Naive thymus-derived CD8-positive, alpha-beta T cell (primary cell): ENCODE measurements at regions not wholly inside any gene's neighbourhood (a gene's known extent, or its start where the extent isn't known, plus 50 kb on each side); places are given as distances from the start of the nearest gene placed in this dataset.

Experiments used
- ATAC-seq, 2 donors: fragments of 150-1000 bp; cut with Tn5 transposase in 1 of 2; sonication (Bioruptor Pico), chemical (Tn5 transposase) in 1 of 2; 1 replicate in 1 of 2; 2 replicates in 1 of 2; pipeline ENCODE4 v1.10.0; 2021; ENCODE audit warnings: mild to moderate bottlenecking in 2 of 2, moderate library complexity in 2 of 2
- POLR2A ChIA-PET: fragments of 350-600 bp; sonication (Branson Sonifier 250); formaldehyde crosslinking; loops from one replicate; lab custom pipeline; 2021; ENCODE audit warnings: antibody characterized with exemption; lab: Charles Lee
- DNase-seq, 10 donors: peaks; one replicate each; pipeline versions ENCODE4 v3.0.0 to v3.0.0-alpha.2; 2020 to 2022
- H3K27ac Mint-ChIP-seq, 10 donors: one replicate each; pipeline ENCODE4 v1.8.0; 2020 to 2022; ENCODE audit warnings: mild to moderate bottlenecking in 10 of 10, mixed read lengths in 10 of 10, moderate library complexity in 4 of 10, inconsistent platforms in 1 of 10
- H3K27me3 Mint-ChIP-seq, 5 donors: one replicate each; pipeline ENCODE4 v1.8.0; 2021 to 2022; ENCODE audit warnings: mixed read lengths in 5 of 5
- H3K36me3 Mint-ChIP-seq, 3 donors: one replicate each; pipeline ENCODE4 v1.8.0; 2020 to 2022; ENCODE audit warnings: mixed read lengths in 3 of 3, mild to moderate bottlenecking in 2 of 3, inconsistent platforms in 1 of 3
- H3K4me1 Mint-ChIP-seq, 4 donors: one replicate each; pipeline ENCODE4 v1.8.0; 2021 to 2022; ENCODE audit warnings: mixed read lengths in 4 of 4
- H3K4me3 Mint-ChIP-seq, 10 donors: one replicate each; pipeline ENCODE4 v1.8.0; 2020 to 2022; ENCODE audit warnings: mild to moderate bottlenecking in 10 of 10, mixed read lengths in 10 of 10, moderate library complexity in 6 of 10, inconsistent platforms in 1 of 10
- H3K9me3 Mint-ChIP-seq, 9 donors: one replicate each; pipeline ENCODE4 v1.8.0; 2020 to 2022; ENCODE audit warnings: mixed read lengths in 9 of 9, mild to moderate bottlenecking in 3 of 9, inconsistent platforms in 1 of 9, moderate library complexity in 1 of 9

DNA sequence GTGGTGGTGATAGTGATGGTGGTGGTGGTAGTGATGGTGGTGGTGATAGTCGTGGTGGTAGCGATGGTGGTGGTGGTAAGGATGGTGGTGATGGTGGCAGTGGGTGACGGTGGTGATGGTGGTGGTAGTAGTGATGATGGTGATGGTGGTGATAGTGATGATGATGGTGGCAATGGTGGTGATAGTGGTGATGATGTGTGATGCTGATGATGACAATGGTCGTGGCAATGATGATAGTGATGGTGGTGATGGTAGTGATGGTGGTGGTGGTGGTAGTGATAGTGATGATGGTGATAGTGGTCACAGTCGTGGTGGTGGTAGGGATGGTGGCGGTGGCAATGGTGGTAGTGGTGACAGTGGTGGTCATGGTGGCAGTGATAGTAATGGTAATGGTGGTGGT lies 243.9 kb upstream of the RAB6C start:
- Mint-ChIP-seq H3K4me1 (peaks cover 0 to 4% (median 0%) of the 10 kb centered on the region in 4 donors), H3K36me3 (no peaks in the 10 kb centered on the region), H3K9me3 (no peaks in the 10 kb centered on the region), H3K27me3 (peaks cover 0 to 9% (median 0%) of the 10 kb centered on the region in 5 donors), H3K4me3 (no peak overlapping the region), H3K27ac (no peak overlapping the region)
- POLR2A ChIA-PET: no interaction called here
- DNase-seq (no peak), ATAC-seq (no peak)

DNA sequence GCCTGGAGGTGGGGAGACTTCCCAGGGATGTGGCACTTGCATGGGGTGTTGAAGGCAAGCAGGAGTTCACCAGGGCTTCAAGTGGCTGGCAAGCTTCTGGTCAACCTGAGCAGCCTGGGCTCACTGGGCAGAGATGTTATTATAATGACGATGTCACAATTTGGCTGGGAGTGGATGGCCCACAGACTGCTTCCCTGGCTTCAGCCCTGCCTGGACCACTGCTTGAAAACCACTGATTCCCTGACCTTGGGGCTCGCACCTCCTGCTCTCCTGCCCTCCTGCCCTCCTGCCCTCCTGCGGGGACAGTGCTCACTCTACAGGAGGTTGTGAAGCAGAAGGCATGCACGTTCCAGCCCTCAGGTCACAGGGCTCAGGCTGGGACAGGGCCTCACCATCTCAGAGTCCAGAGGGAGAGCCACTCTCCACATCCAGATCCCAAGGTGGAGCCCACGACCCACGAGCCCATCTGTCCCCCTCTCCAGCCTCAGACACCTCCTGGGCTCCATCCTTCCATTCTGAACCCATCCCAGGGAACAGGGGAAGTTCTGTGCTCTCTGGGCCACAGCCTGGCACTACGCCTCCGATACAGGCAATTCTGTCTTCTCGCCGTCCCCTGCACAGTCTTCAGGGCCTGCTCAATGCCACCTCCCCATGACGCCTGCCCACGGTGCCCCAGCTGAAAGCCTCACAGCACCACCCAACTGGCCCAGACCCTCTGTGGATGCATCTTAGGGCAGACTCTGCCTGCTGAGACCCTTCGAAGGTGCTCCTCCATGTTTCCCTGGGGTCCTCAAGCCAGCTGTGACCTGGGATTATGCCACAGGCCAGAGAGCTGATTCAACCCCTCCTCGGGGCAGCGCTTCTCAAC lies 241.6 kb upstream of the RAB6C start:
- H3K36me3 Mint-ChIP-seq: no peaks in the 10 kb centered on the region
- ATAC-seq: no peak
- no peak overlapping the region for H3K4me3 Mint-ChIP-seq
- POLR2A ChIA-PET: no interaction called here
- no peaks in the 10 kb centered on the region for H3K9me3 Mint-ChIP-seq
- peaks cover 0 to 4% (median 0%) of the 10 kb centered on the region in 4 donors for H3K4me1 Mint-ChIP-seq
- DNase-seq: no peak
- peaks cover 0 to 15% (median 0%) of the 10 kb centered on the region in 5 donors for H3K27me3 Mint-ChIP-seq
- no peak overlapping the region for H3K27ac Mint-ChIP-seq

DNA sequence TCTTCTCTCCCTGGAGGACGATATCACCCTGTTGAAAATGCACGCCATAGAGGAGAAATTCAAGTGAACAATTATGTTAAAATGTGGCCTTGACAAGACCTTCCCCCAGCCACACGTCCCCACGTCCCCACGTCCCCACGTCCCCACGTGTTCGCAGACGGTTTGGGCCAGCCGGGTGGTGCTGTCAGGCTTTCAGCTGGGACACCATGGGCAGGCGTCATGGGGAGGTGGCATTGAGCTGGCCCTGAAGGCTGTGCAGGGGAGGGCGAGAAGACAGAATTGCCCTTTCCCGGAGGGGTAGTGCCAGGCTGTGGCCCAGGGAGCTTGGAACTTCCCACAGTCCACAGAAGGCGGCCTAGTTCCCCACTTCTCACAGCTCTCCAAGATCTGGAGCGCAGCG lies 240.7 kb upstream of the RAB6C start:
- no peak for DNase-seq
- H3K36me3 Mint-ChIP-seq: no peaks in the 10 kb centered on the region

DNA sequence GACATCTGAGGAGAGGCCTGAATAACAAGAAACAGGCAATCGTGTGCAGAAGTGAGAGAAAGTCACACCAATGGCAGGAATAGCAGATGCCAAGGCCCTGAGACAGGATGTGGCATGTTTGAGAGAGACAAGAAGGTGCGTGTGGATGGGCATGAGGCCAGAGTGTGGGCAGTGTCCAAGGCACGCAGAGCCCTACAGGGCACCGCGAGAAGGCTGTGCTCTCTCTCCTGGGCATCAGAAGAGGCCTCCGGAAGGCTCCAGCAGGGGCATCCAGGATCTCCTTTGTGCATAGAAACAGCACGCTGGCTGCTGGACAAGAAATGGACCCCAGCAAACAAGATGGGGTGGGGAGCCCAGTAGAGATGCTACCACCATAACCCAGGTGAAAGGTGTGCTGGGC lies 239.0 kb upstream of the RAB6C start:
- POLR2A ChIA-PET: no interaction called here
- Mint-ChIP-seq H3K36me3 (no peaks in the 10 kb centered on the region), H3K27ac (no peak overlapping the region), H3K9me3 (no peaks in the 10 kb centered on the region), H3K4me3 (no peak overlapping the region), H3K27me3 (peaks cover 0 to 15% (median 0%) of the 10 kb centered on the region in 5 donors), H3K4me1 (peaks cover 0 to 4% (median 0%) of the 10 kb centered on the region in 4 donors)
- no peak for ATAC-seq
- DNase-seq: no peak

More for the DNA sequence above, 240.7 kb upstream of the RAB6C start:
- H3K9me3 Mint-ChIP-seq: no peaks in the 10 kb centered on the region
- H3K4me3 Mint-ChIP-seq: no peak overlapping the region
- ATAC-seq: no peak
- H3K27ac Mint-ChIP-seq: no peak overlapping the region
- H3K4me1 Mint-ChIP-seq: peaks cover 0 to 4% (median 0%) of the 10 kb centered on the region in 4 donors
- peaks cover 0 to 15% (median 0%) of the 10 kb centered on the region in 5 donors for H3K27me3 Mint-ChIP-seq
- POLR2A ChIA-PET: no interaction called here

DNA sequence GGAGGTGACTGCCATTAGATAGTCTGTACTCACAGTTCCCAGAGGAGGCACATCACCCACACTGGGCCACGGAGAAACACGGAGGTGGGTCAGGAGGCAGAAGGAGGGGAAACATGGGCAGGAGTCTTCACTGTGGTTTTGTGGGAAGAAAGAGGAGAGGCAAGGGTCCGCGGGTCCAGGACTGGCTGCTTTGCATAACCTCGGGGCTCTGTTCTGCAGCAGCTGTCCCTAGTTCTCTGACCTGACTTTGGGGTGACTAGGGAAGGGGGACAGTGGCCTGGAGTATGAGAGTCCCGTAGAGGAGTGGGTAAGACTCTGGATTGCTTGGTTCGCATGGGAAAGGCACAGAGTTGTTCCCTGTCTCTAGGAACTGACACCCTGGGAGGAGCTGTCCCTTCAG lies 238.3 kb upstream of the RAB6C start:
- POLR2A ChIA-PET: no interaction called here
- H3K9me3 Mint-ChIP-seq: peaks cover 0 to 6% (median 0%) of the 10 kb centered on the region in 9 donors
- H3K4me3 Mint-ChIP-seq: no peak overlapping the region
- peaks cover 0 to 15% (median 0%) of the 10 kb centered on the region in 5 donors for H3K27me3 Mint-ChIP-seq
- no peak for ATAC-seq
- H3K36me3 Mint-ChIP-seq: no peaks in the 10 kb centered on the region
- peaks cover 0 to 4% (median 0%) of the 10 kb centered on the region in 4 donors for H3K4me1 Mint-ChIP-seq
- DNase-seq: no peak
- H3K27ac Mint-ChIP-seq: no peak overlapping the region

DNA sequence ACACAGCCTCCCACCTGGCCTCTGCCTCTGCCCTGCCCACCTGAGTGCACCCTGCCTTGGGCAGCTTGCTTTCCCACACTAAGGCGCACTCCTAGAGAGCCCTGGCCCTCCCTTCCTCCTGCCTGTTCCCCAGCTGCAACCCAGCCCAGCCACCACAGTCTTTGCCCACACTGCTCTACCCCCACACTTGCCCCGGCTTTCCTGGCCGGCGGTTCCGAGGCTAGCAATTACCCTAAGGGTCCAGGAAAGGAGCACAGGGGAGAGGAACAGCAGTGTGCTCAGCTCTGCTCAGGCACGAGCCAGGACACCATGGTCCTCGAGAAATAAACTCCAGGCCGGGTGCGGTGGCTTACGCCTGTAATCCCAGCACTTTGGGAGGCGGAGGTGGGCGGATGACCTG lies 237.8 kb upstream of the RAB6C start:
- no peak for ATAC-seq
- POLR2A ChIA-PET: no interaction called here
- no peak overlapping the region for H3K27ac Mint-ChIP-seq

DNA sequence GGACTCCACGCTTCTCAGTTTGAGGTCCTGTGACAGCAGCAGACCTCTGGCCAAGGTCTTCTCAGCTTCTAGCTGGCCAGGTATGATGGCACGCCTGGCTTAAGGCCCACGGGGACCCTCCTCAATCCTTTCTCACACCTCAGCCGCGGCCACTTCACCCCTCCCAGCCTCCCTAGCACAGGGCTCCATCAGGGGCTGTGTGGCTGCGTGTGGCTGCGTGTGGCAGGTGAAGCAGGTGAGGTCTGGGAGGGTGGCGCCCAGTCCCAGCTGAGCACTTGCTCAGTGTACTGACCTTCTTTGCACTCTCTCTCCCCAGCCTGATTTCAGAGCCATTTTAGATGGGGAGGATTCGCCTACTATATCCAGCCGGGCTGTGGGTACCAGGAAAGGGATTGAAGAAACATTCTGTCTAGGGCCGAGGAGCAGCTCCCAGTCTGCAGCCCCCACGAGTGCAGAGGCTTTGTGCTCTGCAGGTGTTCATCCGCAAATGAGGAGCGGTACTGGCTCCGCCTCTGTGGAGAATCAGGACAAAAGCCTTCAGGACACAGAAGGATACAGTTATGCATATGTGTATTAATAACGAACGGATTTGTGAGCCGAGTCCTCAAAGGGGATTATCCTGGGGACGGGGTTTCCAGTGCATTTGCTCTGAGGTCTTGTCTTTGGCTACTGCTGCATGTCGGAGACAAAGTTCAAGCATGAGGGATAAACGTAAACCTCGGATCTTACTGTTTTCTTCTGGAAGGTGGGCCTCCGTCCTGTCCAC lies 236.9 kb upstream of the RAB6C start:
- H3K27me3 Mint-ChIP-seq: peaks cover 0 to 15% (median 0%) of the 10 kb centered on the region in 5 donors
- ATAC-seq (no peak), DNase-seq (no peak)
- POLR2A ChIA-PET: no interaction called here
- H3K4me1 Mint-ChIP-seq: peaks cover 0 to 4% (median 0%) of the 10 kb centered on the region in 4 donors
- no peak overlapping the region for H3K27ac Mint-ChIP-seq
- no peaks in the 10 kb centered on the region for H3K36me3 Mint-ChIP-seq
- H3K4me3 Mint-ChIP-seq: no peak overlapping the region
- H3K9me3 Mint-ChIP-seq: peaks cover 0 to 7% (median 0%) of the 10 kb centered on the region in 9 donors

More for the DNA sequence above, 237.8 kb upstream of the RAB6C start:
- no peak for DNase-seq
- H3K36me3 Mint-ChIP-seq: no peaks in the 10 kb centered on the region
- peaks cover 0 to 7% (median 0%) of the 10 kb centered on the region in 9 donors for H3K9me3 Mint-ChIP-seq
- H3K4me1 Mint-ChIP-seq: peaks cover 0 to 4% (median 0%) of the 10 kb centered on the region in 4 donors
- peaks cover 0 to 15% (median 0%) of the 10 kb centered on the region in 5 donors for H3K27me3 Mint-ChIP-seq
- no peak overlapping the region for H3K4me3 Mint-ChIP-seq

DNA sequence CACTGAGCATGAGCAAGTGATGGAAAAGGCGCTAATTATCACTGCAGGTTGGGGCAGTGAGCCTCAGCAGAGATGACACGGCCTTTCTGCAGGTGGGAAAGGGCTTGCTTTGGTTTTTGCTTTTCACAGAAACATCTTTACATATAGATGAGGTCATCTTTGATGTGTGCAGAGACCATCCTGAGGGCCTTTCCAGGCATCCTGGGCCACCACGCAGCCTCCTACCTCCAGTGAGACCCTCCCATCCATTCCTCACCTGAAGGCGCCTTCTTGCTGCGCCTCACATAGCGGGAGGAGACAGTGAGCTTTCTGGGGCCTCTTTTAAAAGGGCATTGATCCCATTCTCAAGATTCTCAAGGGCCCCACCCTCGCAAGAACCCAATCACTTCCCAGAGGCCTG lies 235.3 kb upstream of the RAB6C start:
- H3K9me3 Mint-ChIP-seq: peaks cover 0 to 7% (median 0%) of the 10 kb centered on the region in 9 donors
- POLR2A ChIA-PET: no interaction called here

DNA sequence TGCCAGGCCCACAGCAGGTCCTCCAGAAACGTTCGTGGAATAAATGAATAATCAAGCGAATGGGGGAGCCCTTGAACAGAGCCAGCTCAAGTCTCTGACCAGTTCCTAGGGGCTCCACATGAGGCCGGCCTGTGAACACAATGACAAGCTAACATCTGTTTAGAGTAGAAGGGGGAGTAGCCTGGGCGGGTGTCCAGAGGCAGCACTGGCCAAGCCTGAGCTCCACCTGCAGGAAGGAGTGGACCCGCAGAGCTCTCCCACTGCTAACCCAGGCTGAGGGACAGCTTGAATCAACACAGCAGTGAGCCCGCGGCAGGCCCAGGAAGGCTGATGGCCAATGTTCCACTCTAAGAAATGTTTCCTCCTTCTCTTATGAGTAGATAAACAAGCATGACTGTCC lies 234.8 kb upstream of the RAB6C start:
- peaks cover 0 to 4% (median 0%) of the 10 kb centered on the region in 4 donors for H3K4me1 Mint-ChIP-seq
- no peak overlapping the region for H3K27ac Mint-ChIP-seq
- ATAC-seq (no peak), DNase-seq (no peak)
- POLR2A ChIA-PET: no interaction called here
- peaks cover 0 to 7% (median 0%) of the 10 kb centered on the region in 9 donors for H3K9me3 Mint-ChIP-seq
- H3K4me3 Mint-ChIP-seq: no peak overlapping the region
- H3K36me3 Mint-ChIP-seq: no peaks in the 10 kb centered on the region
- H3K27me3 Mint-ChIP-seq: peaks cover 0 to 20% (median 3%) of the 10 kb centered on the region in 5 donors

More for the DNA sequence above, 235.3 kb upstream of the RAB6C start:
- DNase-seq (no peak), ATAC-seq (no peak)
- no peaks in the 10 kb centered on the region for H3K36me3 Mint-ChIP-seq
- peaks cover 0 to 18% (median under 1%) of the 10 kb centered on the region in 5 donors for H3K27me3 Mint-ChIP-seq
- H3K4me1 Mint-ChIP-seq: peaks cover 0 to 4% (median 0%) of the 10 kb centered on the region in 4 donors
- H3K4me3 Mint-ChIP-seq: no peak overlapping the region
- H3K27ac Mint-ChIP-seq: no peak overlapping the region

DNA sequence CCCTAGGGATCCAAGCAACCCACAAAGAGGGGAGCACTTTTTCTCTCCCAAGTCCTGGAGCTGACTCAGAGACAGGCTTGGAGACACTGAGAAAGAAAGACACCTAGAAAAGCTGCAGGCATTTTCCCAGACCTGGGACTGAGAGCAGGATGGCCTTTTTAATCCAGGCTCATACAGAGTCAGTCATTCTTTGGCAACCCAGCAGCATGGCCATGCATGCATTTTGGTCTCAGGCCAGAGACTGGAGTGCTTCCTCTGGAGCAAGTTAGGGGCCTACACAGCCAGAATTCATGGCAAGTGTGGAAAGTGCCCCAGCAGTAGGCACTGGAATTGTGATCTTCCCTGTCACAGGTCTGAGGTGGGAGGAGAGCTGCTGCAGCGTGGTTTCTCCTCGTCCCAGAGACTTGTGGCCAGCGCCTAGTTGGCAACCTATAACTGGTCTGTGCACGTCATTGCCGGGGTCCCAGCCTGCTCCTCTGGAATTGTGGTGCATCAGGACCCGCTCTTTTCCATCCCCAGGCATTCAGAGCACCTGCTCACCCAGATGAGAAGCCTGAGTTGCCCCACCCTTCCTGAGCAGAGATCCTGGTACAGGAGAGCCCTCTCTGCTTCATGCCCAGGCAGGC lies 231.9 kb upstream of the RAB6C start:
- no peak for DNase-seq
- H3K36me3 Mint-ChIP-seq: no peaks in the 10 kb centered on the region
- POLR2A ChIA-PET: no interaction called here
- H3K9me3 Mint-ChIP-seq: peaks cover 0 to 7% (median 0%) of the 10 kb centered on the region in 9 donors
- no peak for ATAC-seq
- no peaks in the 10 kb centered on the region for H3K4me1 Mint-ChIP-seq
- H3K4me3 Mint-ChIP-seq: no peak overlapping the region
- H3K27ac Mint-ChIP-seq: no peak overlapping the region
- H3K27me3 Mint-ChIP-seq: peaks cover 0 to 9% (median 1%) of the 10 kb centered on the region in 5 donors

DNA sequence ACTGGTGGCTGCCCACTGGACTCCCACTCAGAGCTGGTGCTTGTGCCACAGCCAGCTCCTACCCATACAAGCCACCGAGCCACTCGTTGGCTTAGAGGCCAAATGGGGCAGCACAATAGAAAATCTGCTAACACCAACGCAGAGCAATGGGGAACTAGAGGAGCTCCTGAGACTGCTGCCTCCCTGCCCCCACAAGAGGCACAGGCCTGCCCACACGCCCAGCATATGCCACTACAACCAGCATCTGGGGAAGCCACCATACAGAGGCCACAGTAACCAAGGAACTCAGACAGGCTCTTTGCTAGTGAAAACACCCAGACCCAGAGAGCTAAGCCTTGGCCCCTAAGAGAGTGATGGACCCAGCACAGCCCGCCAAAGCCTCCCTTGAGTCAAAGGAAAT lies 231.2 kb upstream of the RAB6C start:
- Mint-ChIP-seq H3K9me3 (peaks cover 0 to 7% (median 0%) of the 10 kb centered on the region in 9 donors), H3K4me1 (no peaks in the 10 kb centered on the region), H3K36me3 (no peaks in the 10 kb centered on the region), H3K27me3 (peaks cover 0 to 9% (median 1%) of the 10 kb centered on the region in 5 donors), H3K4me3 (no peak overlapping the region), H3K27ac (no peak overlapping the region)
- POLR2A ChIA-PET: no interaction called here
- no peak for ATAC-seq
- DNase-seq: no peak

DNA sequence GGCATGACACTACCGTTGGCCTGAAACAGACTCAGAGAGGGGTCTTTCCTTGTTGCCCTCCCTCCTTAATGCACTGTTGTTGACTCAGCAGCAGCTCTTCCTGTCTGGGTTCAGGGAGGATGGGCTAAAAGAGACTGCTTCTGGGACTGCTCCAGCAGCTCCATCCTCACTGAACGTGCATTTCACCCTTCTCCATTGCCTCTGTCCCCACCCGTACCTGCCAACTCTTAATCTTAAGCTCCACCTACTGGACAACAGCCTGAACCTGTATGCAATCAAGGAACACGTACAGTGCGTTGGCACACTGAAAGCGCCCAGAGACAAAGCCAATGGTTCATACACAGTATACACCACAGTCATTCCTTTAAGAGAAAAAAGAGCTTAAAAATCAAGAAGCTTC lies 230.8 kb upstream of the RAB6C start:
- no peaks in the 10 kb centered on the region for H3K4me1 Mint-ChIP-seq
- DNase-seq (peak in 2 of 10 donors; percentile 2 to 22), ATAC-seq (peak in 1 of 2 donors; percentile 42)
- peaks cover 0 to 9% (median 1%) of the 10 kb centered on the region in 5 donors for H3K27me3 Mint-ChIP-seq
- no peak overlapping the region for H3K27ac Mint-ChIP-seq
- no peaks in the 10 kb centered on the region for H3K36me3 Mint-ChIP-seq
- POLR2A ChIA-PET: no interaction called here
- H3K4me3 Mint-ChIP-seq: no peak overlapping the region
- peaks cover 0 to 7% (median 0%) of the 10 kb centered on the region in 9 donors for H3K9me3 Mint-ChIP-seq
